Endometrium (tissue), 2 donors: ENCODE measurements at regions not wholly inside any gene's neighbourhood (a gene's known extent, or its start where the extent isn't known, plus 50 kb on each side); places are given as distances from the start of the nearest gene placed in this dataset.

Experiments
- FAIRE-seq: peaks from 2 replicates; lab custom pipeline; 2012; peaks lifted over from hg19 to GRCh38; lab: Jason Lieb, UNC
- donor health status: control.
- donor health status: control.

GRCh38 chr3:180341516-180341915 lies 260.4 kb upstream of the TTC14 start:
- no peak for FAIRE-seq

DNA sequence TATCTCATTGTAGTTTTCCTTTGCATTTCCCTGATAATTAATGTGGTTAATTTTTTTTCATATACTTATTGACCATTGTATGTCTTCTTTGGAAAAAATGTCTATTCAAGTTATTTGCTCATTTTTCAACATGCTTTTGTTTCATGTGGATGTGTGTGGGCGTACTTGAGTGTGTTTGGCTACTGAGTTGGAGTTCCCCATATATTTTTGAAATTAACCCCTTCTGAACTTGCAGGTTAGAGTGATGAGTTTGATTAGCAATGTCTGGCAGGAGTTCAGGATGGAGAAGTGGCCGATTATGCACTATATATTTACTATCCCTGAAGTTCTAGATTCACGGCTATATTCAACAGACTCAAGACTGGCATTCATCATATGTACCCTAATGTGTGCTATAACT lies 250.4 kb upstream of the TTC14 start:
- no peak for FAIRE-seq

GRCh38 chr3:180352261-180352660 lies 249.7 kb upstream of the TTC14 start:
- FAIRE-seq: no peak

GRCh38 chr3:180354214-180354613 lies 247.7 kb upstream of the TTC14 start:
- no peak for FAIRE-seq

DNA sequence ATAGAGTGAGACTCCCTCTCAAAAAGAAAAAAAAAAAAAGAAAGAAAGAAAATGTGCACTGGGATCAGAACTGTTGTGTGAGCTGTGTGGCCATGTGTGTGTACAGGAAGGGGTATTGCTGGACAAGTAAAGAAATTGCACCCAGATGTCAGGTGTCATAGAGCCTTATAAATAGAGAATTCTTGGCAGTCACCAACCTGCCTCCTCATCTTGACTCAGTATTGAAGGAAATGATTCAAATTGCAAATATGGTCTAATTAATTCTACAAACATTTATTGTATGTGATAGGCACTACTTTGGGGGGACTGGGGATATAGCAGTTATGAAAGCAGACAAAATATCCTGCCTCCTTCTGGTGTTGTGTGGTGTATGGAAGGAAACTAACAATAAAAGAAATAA lies 243.8 kb upstream of the TTC14 start:
- no peak for FAIRE-seq

- FAIRE-seq: no peak
Measured at GRCh38 chr3:180359061-180359952, 242.7 kb upstream of the TTC14 start.

DNA sequence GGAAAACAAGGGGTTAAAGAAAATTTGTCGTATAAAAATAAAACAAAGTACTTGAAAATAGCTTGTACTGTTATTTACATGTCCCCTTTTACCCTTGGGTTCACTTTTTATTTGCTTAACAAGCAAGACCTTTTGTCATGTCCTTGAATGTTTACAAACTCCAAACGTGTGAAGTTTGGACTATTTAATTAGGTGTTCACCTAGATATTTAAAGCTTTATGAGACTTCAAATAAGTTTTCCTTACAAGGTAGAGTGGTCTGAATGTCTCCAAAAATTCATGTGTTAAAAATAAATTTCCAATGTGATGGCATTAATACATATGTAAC lies 242.0 kb upstream of the TTC14 start:
- FAIRE-seq: no peak

GRCh38 chr3:180362081-180362480 lies 239.9 kb upstream of the TTC14 start:
- FAIRE-seq: no peak

GRCh38 chr3:180375831-180376230 lies 226.1 kb upstream of the TTC14 start:
- FAIRE-seq: no peak

- no peak for FAIRE-seq
Measured at GRCh38 chr3:180378496-180378895, 223.5 kb upstream of the TTC14 start.

DNA sequence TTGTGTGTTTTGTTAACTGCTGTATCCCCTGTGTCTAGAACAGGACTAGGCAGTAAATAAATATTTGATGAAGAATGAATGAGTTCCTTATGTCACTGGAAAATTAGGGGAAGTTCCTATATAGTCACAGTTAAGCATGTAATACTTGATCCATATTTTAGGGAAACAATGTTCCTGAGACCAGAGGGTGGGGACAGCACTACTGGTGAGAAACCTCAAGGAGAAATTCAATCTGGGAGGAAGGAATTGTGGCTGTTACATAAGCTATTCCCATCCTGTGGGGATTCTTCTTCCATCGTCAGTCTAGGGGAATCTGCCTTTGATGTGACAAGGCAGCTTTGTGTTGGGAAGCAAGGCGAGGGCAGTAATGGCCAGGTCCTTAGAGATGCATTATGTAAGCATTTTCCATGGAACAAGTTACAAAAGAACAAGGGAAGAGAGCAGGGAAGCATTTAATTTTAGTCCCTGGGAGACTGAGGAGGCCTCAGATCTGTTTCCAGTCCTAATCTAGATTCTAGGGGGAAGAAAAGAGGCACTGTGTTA lies 219.3 kb upstream of the TTC14 start:
- FAIRE-seq: no peak

- no peak for FAIRE-seq
Measured at GRCh38 chr3:180383332-180384020, 218.5 kb upstream of the TTC14 start.

- FAIRE-seq: no peak
Measured at GRCh38 chr3:180390313-180390712, 211.7 kb upstream of the TTC14 start.

DNA sequence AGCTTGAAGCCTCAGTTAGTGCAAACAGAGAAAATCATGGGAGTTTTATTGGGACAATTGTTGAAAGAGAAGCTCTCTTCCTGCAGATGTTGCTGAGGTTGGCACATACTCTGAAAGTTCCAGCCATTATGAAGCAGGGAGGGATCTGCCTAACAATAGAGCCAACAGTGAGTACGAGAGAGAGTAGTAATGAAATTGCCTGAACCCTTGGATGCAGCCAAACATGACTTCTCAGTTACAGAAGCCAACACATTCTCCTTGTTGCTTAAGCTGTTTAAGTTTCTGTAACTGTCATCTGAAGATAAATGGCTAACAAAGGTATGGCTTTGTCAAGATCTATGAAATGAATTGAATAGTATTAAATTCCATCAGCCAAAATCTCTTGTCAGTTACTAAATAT lies 211.0 kb upstream of the TTC14 start:
- FAIRE-seq: no peak

DNA sequence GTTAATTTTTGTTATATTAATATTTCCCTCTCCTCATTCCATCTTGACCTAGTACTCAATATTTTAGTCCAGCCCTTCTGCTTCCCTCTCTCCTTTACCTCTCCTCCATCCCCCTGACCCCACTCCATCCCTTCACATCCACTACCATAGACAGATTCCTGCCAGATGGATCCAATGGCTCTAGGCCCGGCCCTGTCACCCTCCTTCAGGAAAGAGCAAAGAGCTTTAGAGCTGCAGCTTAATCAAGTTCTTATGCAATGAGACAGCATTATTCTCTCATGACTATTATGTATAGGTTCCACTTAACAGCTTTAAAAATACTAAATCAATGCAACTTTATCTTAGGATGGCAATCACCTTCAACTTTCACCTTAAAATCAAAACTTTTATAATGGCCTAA lies 200.7 kb upstream of the TTC14 start:
- FAIRE-seq: no peak

GRCh38 chr3:180402471-180403073 lies 199.4 kb upstream of the TTC14 start:
- no peak for FAIRE-seq

DNA sequence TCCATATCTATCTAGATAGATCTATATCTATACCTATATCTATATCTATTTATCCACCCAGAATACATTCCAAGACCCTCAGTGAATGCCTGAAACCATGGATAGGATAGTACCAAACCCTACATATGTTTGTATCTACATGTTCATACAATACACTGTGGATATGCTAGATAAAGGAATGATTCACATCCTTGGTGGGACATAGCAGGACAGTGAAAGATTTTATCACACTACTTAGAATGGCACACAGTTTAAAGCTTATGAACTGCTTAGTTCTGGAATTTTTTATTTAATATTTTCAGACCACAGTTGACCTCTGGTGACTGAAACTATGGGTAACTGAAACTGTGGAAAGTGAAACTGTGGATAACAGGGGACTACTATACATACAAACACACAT lies 198.8 kb upstream of the TTC14 start:
- FAIRE-seq: no peak

DNA sequence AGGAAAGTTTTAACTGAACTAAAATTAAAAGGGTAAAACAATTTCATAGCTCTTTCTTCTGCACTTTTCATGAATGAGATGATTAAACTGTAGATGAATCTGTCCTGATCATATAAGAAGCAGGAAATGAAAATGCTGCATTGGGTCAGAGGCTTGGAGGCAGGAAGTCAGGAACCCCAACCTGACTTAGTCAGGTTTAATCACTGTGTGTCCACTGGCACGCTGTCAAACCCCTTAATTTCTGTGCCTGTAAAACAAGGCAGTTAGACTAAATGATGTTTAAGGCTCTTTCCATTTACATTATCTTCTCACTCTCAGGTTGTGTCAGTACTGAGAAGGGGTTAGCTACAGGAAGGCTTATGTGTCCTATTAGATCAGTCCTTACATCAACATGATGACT lies 193.3 kb upstream of the TTC14 start:
- no peak for FAIRE-seq

- no peak for FAIRE-seq
Measured at GRCh38 chr3:180409170-180409569, 192.8 kb upstream of the TTC14 start.

DNA sequence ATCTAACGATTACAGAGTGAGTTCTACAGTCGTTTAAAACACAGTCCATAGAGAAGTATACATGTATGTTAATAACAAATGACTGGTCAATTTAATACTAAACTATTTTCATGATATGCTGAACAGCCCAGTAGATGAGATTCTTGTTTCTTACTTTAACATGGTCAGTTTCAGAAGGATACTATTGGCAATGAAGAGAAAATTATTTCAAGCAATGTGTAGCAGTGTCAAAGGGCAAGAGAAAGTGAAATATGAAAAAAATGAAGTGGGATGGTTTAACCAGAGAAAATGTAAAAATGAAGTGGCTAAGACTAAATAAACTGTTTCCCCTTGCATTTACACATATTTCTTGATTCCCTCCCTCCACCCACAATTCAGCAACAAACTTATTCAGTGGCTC lies 192.1 kb upstream of the TTC14 start:
- FAIRE-seq: no peak

DNA sequence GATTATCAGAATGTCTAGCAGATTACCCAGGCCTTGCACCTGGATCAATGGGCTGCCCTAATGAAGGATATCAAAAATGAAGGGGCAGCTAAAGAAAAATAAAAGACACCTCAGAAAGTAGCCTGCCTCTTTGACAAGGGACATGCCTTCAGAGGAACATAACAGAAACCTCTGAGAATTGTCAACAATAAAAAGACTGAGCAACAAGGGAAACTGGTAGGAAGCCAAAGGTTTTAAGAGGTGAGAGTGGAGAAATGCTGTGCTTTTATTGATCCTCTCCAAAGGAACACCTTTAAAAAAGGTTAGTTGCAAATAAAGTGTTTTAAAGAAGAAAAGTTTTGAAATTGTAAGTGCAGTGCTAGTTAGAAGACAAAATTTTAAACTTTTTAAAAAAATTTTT lies 187.8 kb upstream of the TTC14 start:
- FAIRE-seq: no peak

DNA sequence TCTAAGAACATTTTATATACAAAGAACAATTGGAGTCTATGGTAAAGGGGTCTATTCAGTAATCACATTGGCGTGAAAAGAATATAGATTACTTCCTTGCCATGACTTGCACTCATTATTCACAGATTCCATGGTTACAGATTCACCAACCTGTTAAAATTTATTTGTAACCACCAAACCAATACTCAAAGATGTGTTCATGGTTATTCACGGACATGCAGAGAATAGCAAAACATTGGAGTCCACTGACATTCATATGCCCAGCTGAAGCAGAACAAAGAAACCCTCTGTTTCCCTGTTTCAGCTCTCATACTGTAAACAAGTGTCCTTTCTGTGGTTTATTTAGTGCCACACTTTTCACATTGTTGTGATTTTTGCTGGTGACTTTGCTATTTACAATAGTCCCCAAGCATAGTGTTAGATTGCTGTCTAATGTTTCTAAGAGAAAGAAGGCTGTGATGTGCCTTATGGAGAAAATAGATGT lies 185.8 kb upstream of the TTC14 start:
- no peak for FAIRE-seq

DNA sequence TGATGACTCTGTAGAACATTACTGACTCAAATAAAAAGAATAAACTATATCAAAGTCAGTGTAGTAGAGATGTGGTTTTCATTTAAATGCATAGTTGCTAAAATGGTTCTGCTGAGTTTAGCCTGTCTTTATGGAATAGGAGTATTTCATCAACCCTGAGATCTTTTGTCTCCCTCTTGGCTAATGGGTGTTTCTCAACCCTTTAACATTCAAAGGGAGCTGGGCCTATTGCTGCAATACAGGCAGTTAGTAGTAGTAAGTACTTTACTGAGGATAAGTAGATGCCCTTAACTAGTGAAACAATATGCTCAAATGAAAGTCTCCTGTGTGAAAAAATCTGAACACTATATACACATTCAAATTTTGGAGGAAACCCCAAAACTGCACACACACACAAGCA lies 184.7 kb upstream of the TTC14 start:
- no peak for FAIRE-seq
